ENCODE measurements at regions not wholly inside any gene's neighbourhood (a gene's known extent, or its start where the extent isn't known, plus 50 kb on each side); places are given as distances from the start of the nearest gene placed in this dataset.

DNA sequence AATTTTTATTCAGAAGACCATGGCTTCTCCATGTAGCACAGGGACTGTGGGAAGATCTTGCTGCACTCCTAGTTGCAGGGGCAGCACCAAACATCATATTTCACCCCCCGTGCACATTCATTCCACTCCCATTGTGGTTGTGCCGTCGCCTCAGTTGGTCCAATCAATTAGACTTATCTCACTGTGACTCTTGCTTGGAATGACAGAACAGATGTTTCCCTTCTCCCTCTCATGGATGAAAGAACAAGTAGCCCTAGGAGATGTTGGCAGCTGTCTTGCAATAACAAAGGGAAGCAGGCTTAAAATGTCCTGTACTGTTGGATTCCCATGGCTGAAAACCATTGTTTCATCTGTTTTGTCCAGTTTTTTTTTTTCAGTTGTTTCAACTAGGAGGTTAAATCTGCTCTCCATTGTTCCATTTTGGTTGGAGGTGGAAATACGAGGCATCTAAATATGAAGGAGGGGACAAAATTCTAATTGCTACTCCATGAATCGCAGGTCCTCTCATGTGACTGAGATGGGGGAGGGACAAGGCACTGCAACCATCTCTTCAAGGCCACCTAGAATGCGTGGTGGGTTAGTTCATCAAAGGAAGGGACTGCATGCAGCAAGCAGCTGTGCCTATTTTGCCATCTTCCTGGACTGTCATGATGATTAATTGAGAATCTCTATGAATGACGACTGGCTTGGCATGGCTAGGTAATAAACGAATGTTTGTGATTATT is 214.4 kb downstream of the NSG2 start:
- TF ChIP-seq CTCF (IDR thresholded peaks at IDR 0.05; ENCODE audit: poor library complexity) (no peak), EZH2phosphoT487 (IDR thresholded peaks at IDR 0.05; ENCODE audit: low read depth, severe bottlenecking, unreplicated experiment) (no peak), EZH2 (IDR thresholded peaks at IDR 0.05; ENCODE audit: borderline replicate concordance) (no peak)
